SK-N-SH (cell line): ENCODE measurements at regions not wholly inside any gene's neighbourhood (a gene's known extent, or its start where the extent isn't known, plus 50 kb on each side); places are given as distances from the start of the nearest gene placed in this dataset.

Experiments
- CTCF ChIA-PET: fragments of 300-600, 350-600 bp; formaldehyde crosslinking; extraction: SDS; loops from one replicate; lab custom pipeline; 2021; lab: Yijun Ruan, JAX
- POLR2A ChIA-PET: fragments of 350-600 bp; sonication (Branson Sonifier 250); formaldehyde crosslinking; extraction: SDS; loops from one replicate; lab custom pipeline; 2020; ENCODE audit warnings: antibody characterized with exemption, inconsistent platforms; lab: Yijun Ruan, JAX
- DNase-seq: peaks from one replicate; pipeline ENCODE4 v3.0.0; 2012
- H2AFZ ChIP-seq: fragments of 200-600 bp; sonication (generic); 2 replicates; pipeline ENCODE4 v1.8.1; 2016; ENCODE audit warnings: antibody characterized with exemption, mild to moderate bottlenecking, low read depth
- H3F3A ChIP-seq: fragments of 200-600 bp; sonication (generic); replicated peaks from 2 replicates; pipeline ENCODE3; 2016; ENCODE audit warnings: antibody characterized with exemption, mild to moderate bottlenecking; ENCODE audit not compliant: insufficient read depth
- H3K27ac ChIP-seq, 2 experiments: fragments of 200-500 bp in 1 of 2; fragments of 200-600 bp in 1 of 2; sonication (Bioruptor generic) in 1 of 2; sonication (generic), shearing (Covaris generic) in 1 of 2; 2 replicates each; pipeline versions ENCODE4 v1.5.1 to v1.6.1; 2014 to 2016; ENCODE audit warnings: low read depth in 2 of 2, inconsistent platforms in 1 of 2, low read length in 1 of 2, mild to moderate bottlenecking in 1 of 2, mixed read lengths in 1 of 2
- H3K27me3 ChIP-seq: fragments of 200-600 bp; sonication (generic), shearing (Covaris generic); 2 replicates; pipeline ENCODE4 v1.6.1; 2016; ENCODE audit warnings: mixed run types; ENCODE audit not compliant: insufficient read depth
- H3K36me3 ChIP-seq, 2 experiments: fragments of 200-500 bp in 1 of 2; fragments of 200-600 bp in 1 of 2; sonication (Bioruptor generic) in 1 of 2; sonication (generic) in 1 of 2; replicated peaks in 1 of 2; 2 replicates each; pipeline versions ENCODE3 to v1.5.1; 2014 to 2016; ENCODE audit warnings: low read length in 1 of 2, mild to moderate bottlenecking in 1 of 2; ENCODE audit not compliant: insufficient read depth in 2 of 2, control insufficient read depth in 1 of 2
- H3K4me1 ChIP-seq, 2 experiments: fragments of 200-500 bp in 1 of 2; fragments of 200-600 bp in 1 of 2; sonication (Bioruptor generic) in 1 of 2; sonication (generic), shearing (Covaris generic) in 1 of 2; 2 replicates each; pipeline versions ENCODE4 v1.5.1 to v1.6.1; 2014 to 2016; ENCODE audit warnings: low read depth in 1 of 2, low read length in 1 of 2, mixed run types in 1 of 2; ENCODE audit not compliant: insufficient read depth in 2 of 2, control insufficient read depth in 1 of 2
- H3K4me2 ChIP-seq: fragments of 200-600 bp; sonication (generic), shearing (Covaris generic); 2 replicates; pipeline ENCODE4 v1.6.1; 2017; ENCODE audit warnings: mixed run types
- H3K4me3 ChIP-seq, 2 experiments: fragments of 200-500 bp in 1 of 2; fragments of 200-600 bp in 1 of 2; sonication (Bioruptor generic) in 1 of 2; sonication (generic), shearing (Covaris generic) in 1 of 2; 2 replicates each; pipeline versions ENCODE4 v1.5.1 to v1.8.1; 2014 to 2016; ENCODE audit warnings: low read depth in 2 of 2, inconsistent platforms in 1 of 2, low read length in 1 of 2, mild to moderate bottlenecking in 1 of 2, mixed read lengths in 1 of 2, moderate library complexity in 1 of 2
- H3K79me2 ChIP-seq: fragments of 200-600 bp; sonication (generic); 2 replicates; pipeline ENCODE4 v1.8.1; 2017; ENCODE audit warnings: mild to moderate bottlenecking; ENCODE audit not compliant: insufficient read depth
- H3K9ac ChIP-seq: fragments of 200-600 bp; sonication (generic); 2 replicates; pipeline ENCODE4 v1.6.1; 2017; ENCODE audit warnings: mixed run types
- H3K9me2 ChIP-seq: fragments of 200-600 bp; sonication (generic); 2 replicates; pipeline ENCODE4 v1.6.1; 2017; ENCODE audit warnings: mixed run types
- H3K9me3 ChIP-seq: fragments of 200-600 bp; sonication (generic); 2 replicates; pipeline ENCODE4 v1.6.1; 2017; ENCODE audit warnings: mixed run types, mild to moderate bottlenecking, moderate library complexity
- H4K20me1 ChIP-seq: fragments of 200-600 bp; sonication (generic); 2 replicates; pipeline ENCODE4 v1.6.1; 2017; ENCODE audit warnings: mild to moderate bottlenecking, mixed run types; ENCODE audit not compliant: insufficient read depth
- CHD2 ChIP-seq: fragments of 150-350 bp; IDR thresholded peaks from 2 replicates; pipeline ENCODE4 v1.6.1; 2018; ENCODE audit warnings: low read length; ENCODE audit not compliant: partially characterized antibody
- ELF1 ChIP-seq: IDR thresholded peaks from 2 replicates; pipeline ENCODE4 v1.4.0; 2012
- EP300 ChIP-seq, 2 experiments: IDR thresholded peaks; 2 replicates each; pipeline versions ENCODE4 v1.4.0 to v1.6.1; 2012; ENCODE audit warnings: borderline replicate concordance in 1 of 2, low read depth in 1 of 2, low read length in 1 of 2
- EZH2phosphoT487 ChIP-seq: fragments of 200-600 bp; sonication (generic); IDR thresholded peaks from 2 replicates; pipeline ENCODE4 v1.6.1; 2017; ENCODE audit warnings: low read depth, mixed run types, mild to moderate bottlenecking, antibody characterized with exemption, moderate library complexity, borderline replicate concordance
- FOSL2 ChIP-seq: IDR thresholded peaks from 2 replicates; pipeline ENCODE4 v1.4.0; 2012; ENCODE audit warnings: low read depth, mild to moderate bottlenecking, moderate library complexity, borderline replicate concordance
- FOXJ3 ChIP-seq: sonication (generic); formaldehyde crosslinking; IDR thresholded peaks from 2 replicates; pipeline ENCODE4 v1.5.1; 2020; ENCODE audit warnings: mild to moderate bottlenecking, missing genetic modification reagents
- GABPA ChIP-seq: IDR thresholded peaks from 2 replicates; pipeline ENCODE4 v1.4.0; 2012; ENCODE audit warnings: low read depth, mild to moderate bottlenecking
- NFIC ChIP-seq: IDR thresholded peaks from 2 replicates; pipeline ENCODE4 v1.4.0; 2012; ENCODE audit warnings: borderline replicate concordance
- NRF1 ChIP-seq: IDR thresholded peaks from 2 replicates; pipeline ENCODE4 v1.6.1; 2012; ENCODE audit warnings: low read depth, mild to moderate bottlenecking, low read length
- PBX3 ChIP-seq: IDR thresholded peaks from 2 replicates; pipeline ENCODE4; 2012
- SIN3A ChIP-seq: IDR thresholded peaks from 2 replicates; pipeline ENCODE4 v1.6.1; 2012; ENCODE audit warnings: low read depth, mild to moderate bottlenecking, low read length, moderate library complexity, borderline replicate concordance
- SMC3 ChIP-seq: IDR thresholded peaks from 2 replicates; pipeline ENCODE4 v1.6.1; 2012; ENCODE audit warnings: low read depth, low read length, improper control_type of control experiment
- TAF1 ChIP-seq: IDR thresholded peaks from 2 replicates; pipeline ENCODE4 v1.6.1; 2012; ENCODE audit warnings: low read depth, mild to moderate bottlenecking, low read length, moderate library complexity, borderline replicate concordance
- TCF12 ChIP-seq: IDR thresholded peaks from 2 replicates; pipeline ENCODE4 v1.4.0; 2012
- TEAD4 ChIP-seq: IDR thresholded peaks from 2 replicates; pipeline ENCODE4 v1.4.0; 2012; ENCODE audit warnings: mild to moderate bottlenecking, borderline replicate concordance; ENCODE audit not compliant: insufficient read depth
- WGBS: methylation state at CpG from one replicate; pipeline ENCODE4 v1.1.6; 2017; ENCODE audit warnings: low lambda C conversion rate; 5-methylcytosine and 5-hydroxymethylcytosine counted together
- TF ChIP-seq, protein P1 (sequence below): IDR thresholded peaks from 2 replicates; pipeline ENCODE4 v1.4.0; 2012; ENCODE audit warnings: low read depth, borderline replicate concordance
- TF ChIP-seq, protein P2 (sequence below): IDR thresholded peaks from 2 replicates; pipeline ENCODE4 v1.6.1; 2012; ENCODE audit warnings: mild to moderate bottlenecking, low read depth, low read length, moderate library complexity
- TF ChIP-seq, protein P3 (sequence below): fragments of 150-350 bp; IDR thresholded peaks from 2 replicates; pipeline ENCODE4 v1.6.1; 2016; ENCODE audit warnings: mild to moderate bottlenecking, low read depth, low read length

DNA sequence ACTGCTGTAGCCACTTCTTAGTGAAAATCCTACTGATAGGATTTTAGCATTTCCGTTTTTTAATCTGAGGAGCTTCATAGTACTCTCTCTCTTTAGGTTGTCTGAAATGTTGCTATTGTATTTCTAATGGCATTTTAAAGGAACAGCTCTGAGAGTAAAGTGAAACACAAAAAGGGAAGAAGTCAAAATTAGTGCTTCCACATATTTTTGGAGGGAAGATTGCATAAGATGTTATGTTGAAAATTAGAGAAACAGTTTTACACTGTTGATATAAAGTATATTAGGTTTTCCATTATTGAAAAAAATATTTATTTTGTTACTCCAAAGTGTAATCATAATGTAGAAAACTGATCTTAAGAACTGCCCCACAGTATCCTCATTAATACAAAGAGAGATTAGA, 525.1 kb downstream of the TAF11L14 start:
- Histone ChIP-seq H3K9ac (no peak overlapping the region), H3K4me1 (no peaks in the 10 kb centered on the region), H4K20me1 (no peaks in the 10 kb centered on the region), H3K36me3 (no peaks in the 10 kb centered on the region), H3K79me2 (no peaks in the 10 kb centered on the region), H3K9me3 (no peaks in the 10 kb centered on the region), H3K4me3 (no peak overlapping the region), H3K9me2 (no peaks in the 10 kb centered on the region), H3K4me2 (no peak overlapping the region), H3K27me3 (no peaks in the 10 kb centered on the region), H3F3A (no peaks in the 10 kb centered on the region), H3K27ac (no peak overlapping the region), H2AFZ (no peak overlapping the region)
- ChIA-PET POLR2A (no interaction called here), CTCF (no interaction called here)
- DNase-seq, result no peak
- WGBS, result 5% methylated on average over 1 of the region's 1 CpG
- TF ChIP-seq ELF1 (no peak), TCF12 (no peak), TEAD4 (no peak), GABPA (no peak), NRF1 (no peak), PBX3 (no peak), SIN3A (no peak), SMC3 (no peak), EP300 (IDR thresholded peaks at IDR 0.05; ENCODE audit: borderline replicate concordance in 1 of 2, low read depth in 1 of 2, low read length in 1 of 2) (no peak), FOXJ3 (CRISPR knock-in tag) (no peak), EZH2phosphoT487 (no peak)

DNA sequence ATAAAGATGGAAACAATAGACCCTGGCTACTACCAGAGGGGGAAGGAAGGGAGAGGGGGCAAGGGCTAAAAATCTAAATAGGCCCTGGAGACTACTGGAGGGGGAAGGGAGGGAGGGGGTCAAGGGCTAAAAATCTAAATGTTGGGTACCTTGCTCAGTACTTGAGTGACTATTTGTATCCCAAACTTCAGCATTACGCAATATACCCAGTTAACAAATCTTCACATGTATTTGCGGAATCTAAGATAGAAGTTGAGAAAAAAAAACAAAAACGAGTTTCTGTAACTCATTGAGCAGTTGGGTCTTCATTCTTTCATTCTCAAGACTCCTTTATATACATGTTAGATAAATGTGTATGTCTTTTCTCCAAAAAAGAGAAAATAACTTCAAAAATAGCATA, 537.4 kb downstream of the TAF11L14 start:
- Histone ChIP-seq H3K9me2 (no peaks in the 10 kb centered on the region), H3K4me2 (no peak overlapping the region), H3K9me3 (no peaks in the 10 kb centered on the region), H3K27ac (no peak overlapping the region), H3K4me1 (no peaks in the 10 kb centered on the region), H3K36me3 (no peaks in the 10 kb centered on the region), H3K4me3 (no peak overlapping the region), H4K20me1 (no peaks in the 10 kb centered on the region), H3F3A (no peaks in the 10 kb centered on the region), H3K79me2 (no peaks in the 10 kb centered on the region)
- whole genome bisulfite sequencing, result 33% methylated on average over 3 of the region's 3 CpGs
- POLR2A ChIA-PET, result no interaction called here
- DNase-seq, result no peak
- TF ChIP-seq, protein P1, sequence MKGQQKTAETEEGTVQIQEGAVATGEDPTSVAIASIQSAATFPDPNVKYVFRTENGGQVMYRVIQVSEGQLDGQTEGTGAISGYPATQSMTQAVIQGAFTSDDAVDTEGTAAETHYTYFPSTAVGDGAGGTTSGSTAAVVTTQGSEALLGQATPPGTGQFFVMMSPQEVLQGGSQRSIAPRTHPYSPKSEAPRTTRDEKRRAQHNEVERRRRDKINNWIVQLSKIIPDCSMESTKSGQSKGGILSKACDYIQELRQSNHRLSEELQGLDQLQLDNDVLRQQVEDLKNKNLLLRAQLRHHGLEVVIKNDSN, result no peak
- TF ChIP-seq SMC3 (no peak), CHD2 (no peak), TAF1 (no peak), TCF12 (no peak), NFIC (no peak), FOSL2 (no peak)
- TF ChIP-seq, protein P2, sequence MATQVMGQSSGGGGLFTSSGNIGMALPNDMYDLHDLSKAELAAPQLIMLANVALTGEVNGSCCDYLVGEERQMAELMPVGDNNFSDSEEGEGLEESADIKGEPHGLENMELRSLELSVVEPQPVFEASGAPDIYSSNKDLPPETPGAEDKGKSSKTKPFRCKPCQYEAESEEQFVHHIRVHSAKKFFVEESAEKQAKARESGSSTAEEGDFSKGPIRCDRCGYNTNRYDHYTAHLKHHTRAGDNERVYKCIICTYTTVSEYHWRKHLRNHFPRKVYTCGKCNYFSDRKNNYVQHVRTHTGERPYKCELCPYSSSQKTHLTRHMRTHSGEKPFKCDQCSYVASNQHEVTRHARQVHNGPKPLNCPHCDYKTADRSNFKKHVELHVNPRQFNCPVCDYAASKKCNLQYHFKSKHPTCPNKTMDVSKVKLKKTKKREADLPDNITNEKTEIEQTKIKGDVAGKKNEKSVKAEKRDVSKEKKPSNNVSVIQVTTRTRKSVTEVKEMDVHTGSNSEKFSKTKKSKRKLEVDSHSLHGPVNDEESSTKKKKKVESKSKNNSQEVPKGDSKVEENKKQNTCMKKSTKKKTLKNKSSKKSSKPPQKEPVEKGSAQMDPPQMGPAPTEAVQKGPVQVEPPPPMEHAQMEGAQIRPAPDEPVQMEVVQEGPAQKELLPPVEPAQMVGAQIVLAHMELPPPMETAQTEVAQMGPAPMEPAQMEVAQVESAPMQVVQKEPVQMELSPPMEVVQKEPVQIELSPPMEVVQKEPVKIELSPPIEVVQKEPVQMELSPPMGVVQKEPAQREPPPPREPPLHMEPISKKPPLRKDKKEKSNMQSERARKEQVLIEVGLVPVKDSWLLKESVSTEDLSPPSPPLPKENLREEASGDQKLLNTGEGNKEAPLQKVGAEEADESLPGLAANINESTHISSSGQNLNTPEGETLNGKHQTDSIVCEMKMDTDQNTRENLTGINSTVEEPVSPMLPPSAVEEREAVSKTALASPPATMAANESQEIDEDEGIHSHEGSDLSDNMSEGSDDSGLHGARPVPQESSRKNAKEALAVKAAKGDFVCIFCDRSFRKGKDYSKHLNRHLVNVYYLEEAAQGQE, result no peak
- TF ChIP-seq, protein P3, sequence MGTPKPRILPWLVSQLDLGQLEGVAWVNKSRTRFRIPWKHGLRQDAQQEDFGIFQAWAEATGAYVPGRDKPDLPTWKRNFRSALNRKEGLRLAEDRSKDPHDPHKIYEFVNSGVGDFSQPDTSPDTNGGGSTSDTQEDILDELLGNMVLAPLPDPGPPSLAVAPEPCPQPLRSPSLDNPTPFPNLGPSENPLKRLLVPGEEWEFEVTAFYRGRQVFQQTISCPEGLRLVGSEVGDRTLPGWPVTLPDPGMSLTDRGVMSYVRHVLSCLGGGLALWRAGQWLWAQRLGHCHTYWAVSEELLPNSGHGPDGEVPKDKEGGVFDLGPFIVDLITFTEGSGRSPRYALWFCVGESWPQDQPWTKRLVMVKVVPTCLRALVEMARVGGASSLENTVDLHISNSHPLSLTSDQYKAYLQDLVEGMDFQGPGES, result no peak
- TF ChIP-seq, all 33 proteins: peak for 0
- no peak overlapping the region for H3K9ac ChIP-seq
- CTCF ChIA-PET, result no interaction called here
- H3K27me3 ChIP-seq, result no peaks in the 10 kb centered on the region
- no peak overlapping the region for H2AFZ ChIP-seq
